ENCODE measurements at regions not wholly inside any gene's neighbourhood (a gene's known extent, or its start where the extent isn't known, plus 50 kb on each side); places are given as distances from the start of the nearest gene placed in this dataset.

- Histone ChIP-seq H3K9me3 (no peaks in the 10 kb centered on the region), H3K36me3 (replicated peaks) (no peaks in the 10 kb centered on the region), H3K4me3 (no peak overlapping the region), H3K27me3 (ENCODE audit: low read depth) (no peaks in the 10 kb centered on the region), H3K4me1 (no peaks in the 10 kb centered on the region)
- DNase-seq (ENCODE audit: low spot score in 2 of 2) = no peak
- in situ Hi-C loops (cut with MboI; ENCODE audit: low sequenced_read_pairs) = no loop called here
These were observed 1397.3 kb upstream of the TMEM132C start for GRCh38 chr12:126869644-126870043.

DNA sequence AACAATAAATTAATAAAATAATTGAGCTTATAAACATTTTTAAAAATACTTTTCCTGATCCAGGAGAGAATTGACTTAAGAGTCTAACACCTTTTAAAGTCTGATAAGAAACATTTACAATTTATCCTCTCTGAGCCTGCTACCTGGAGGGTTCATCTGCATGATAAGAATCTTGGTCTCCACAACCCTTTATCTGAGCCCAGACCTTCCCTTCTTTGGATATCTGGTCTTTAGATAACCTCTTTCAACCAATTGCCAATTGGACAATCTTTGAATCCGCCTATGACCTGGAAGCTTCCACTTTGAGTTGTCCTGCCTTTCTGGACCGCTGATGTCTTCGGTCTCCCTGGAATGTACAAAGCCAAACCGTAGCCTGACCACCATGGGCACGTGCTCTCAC is 1393.3 kb upstream of the TMEM132C start:
- in situ Hi-C loops (cut with MboI; ENCODE audit: low sequenced_read_pairs) = no loop called here
- Histone ChIP-seq H3K4me1 (no peaks in the 10 kb centered on the region), H3K4me3 (no peak overlapping the region), H3K36me3 (replicated peaks) (no peaks in the 10 kb centered on the region), H3K27me3 (ENCODE audit: low read depth) (no peaks in the 10 kb centered on the region), H3K9me3 (no peaks in the 10 kb centered on the region)
- no peak for DNase-seq (ENCODE audit: low spot score in 2 of 2)

DNA sequence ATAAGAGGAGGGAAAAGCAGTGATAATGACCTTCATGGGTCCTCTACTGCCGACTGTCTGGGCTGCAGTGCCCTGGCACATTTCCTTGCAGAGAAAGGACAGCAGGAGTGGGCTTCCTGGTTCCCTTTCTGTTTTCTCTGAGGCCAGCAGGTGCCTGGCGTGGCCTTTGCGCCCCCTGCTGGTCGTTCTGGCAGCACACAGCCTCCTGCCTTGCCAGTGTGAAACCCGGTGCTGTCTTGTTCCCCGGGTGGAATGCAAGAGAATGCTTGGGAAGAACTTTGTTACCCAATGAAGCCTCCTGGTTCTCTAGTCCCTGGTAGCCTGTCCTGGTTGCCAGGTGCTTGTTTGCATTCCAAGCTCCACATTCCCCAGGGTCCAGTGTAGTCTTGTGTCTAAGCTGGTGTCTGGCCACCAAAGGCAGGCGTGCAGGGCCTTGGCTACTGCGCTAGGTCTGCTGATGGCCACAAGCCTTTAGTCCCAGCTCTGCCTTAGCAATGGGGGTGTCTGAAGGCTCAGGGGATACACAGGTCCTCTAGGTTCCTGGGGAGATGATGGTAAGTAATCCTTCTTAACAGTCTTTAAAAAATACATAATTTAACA is 1392.4 kb upstream of the TMEM132C start:
- Histone ChIP-seq H3K4me1 (no peaks in the 10 kb centered on the region), H3K4me3 (no peak overlapping the region), H3K9me3 (no peaks in the 10 kb centered on the region), H3K36me3 (replicated peaks) (no peaks in the 10 kb centered on the region), H3K27me3 (ENCODE audit: low read depth) (no peaks in the 10 kb centered on the region)
- in situ Hi-C loops (cut with MboI; ENCODE audit: low sequenced_read_pairs) = no loop called here
- DNase-seq (ENCODE audit: low spot score in 2 of 2) = peak in 1 of 2 experiments; percentile 46

GRCh38 chr12:126879842-126880241 is 1387.1 kb upstream of the TMEM132C start:
- no peak for DNase-seq (ENCODE audit: low spot score in 2 of 2)
- H3K9me3 ChIP-seq = no peaks in the 10 kb centered on the region
- no peak overlapping the region for H3K4me3 ChIP-seq
- H3K27me3 ChIP-seq (ENCODE audit: low read depth) = no peaks in the 10 kb centered on the region
- no peaks in the 10 kb centered on the region for H3K36me3 ChIP-seq (replicated peaks)
- in situ Hi-C loops (cut with MboI; ENCODE audit: low sequenced_read_pairs) = no loop called here
- no peaks in the 10 kb centered on the region for H3K4me1 ChIP-seq

DNA sequence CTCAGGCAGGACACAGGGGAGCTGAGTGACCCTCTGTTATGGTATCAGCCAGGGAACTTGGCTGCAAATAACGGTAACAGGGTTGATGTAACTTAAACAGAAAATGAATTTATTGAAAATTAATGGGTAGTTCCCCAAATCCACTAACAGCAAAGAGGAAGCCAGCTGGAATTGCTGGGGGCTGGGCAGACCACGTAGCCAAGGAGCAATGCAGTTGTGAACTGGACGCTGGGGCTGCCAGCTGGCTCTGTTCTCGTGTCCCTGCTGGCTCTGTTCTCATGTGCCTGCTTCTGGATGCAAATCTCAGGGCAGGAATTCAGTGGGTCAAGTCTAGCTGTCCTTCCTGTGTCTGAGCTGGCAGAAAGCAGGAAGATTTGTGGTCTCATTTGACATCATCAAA is 1383.3 kb upstream of the TMEM132C start:
- H3K4me3 ChIP-seq = no peak overlapping the region
- no peak for DNase-seq (ENCODE audit: low spot score in 2 of 2)
- in situ Hi-C loops (cut with MboI; ENCODE audit: low sequenced_read_pairs) = no loop called here
- H3K9me3 ChIP-seq = no peaks in the 10 kb centered on the region
- no peaks in the 10 kb centered on the region for H3K36me3 ChIP-seq (replicated peaks)
- H3K27me3 ChIP-seq (ENCODE audit: low read depth) = no peaks in the 10 kb centered on the region
- no peaks in the 10 kb centered on the region for H3K4me1 ChIP-seq

- Histone ChIP-seq H3K27me3 (ENCODE audit: low read depth) (no peaks in the 10 kb centered on the region), H3K4me3 (no peak overlapping the region), H3K4me1 (no peaks in the 10 kb centered on the region), H3K36me3 (replicated peaks) (no peaks in the 10 kb centered on the region), H3K9me3 (no peaks in the 10 kb centered on the region)
- no peak for DNase-seq (ENCODE audit: low spot score in 2 of 2)
- in situ Hi-C loops (cut with MboI; ENCODE audit: low sequenced_read_pairs) = no loop called here
These were observed 1377.5 kb upstream of the TMEM132C start for GRCh38 chr12:126889501-126889900.

GRCh38 chr12:126890097-126890496 is 1376.9 kb upstream of the TMEM132C start:
- Histone ChIP-seq H3K27me3 (ENCODE audit: low read depth) (no peaks in the 10 kb centered on the region), H3K4me3 (no peak overlapping the region), H3K4me1 (no peaks in the 10 kb centered on the region), H3K36me3 (replicated peaks) (no peaks in the 10 kb centered on the region), H3K9me3 (no peaks in the 10 kb centered on the region)
- no peak for DNase-seq (ENCODE audit: low spot score in 2 of 2)
- in situ Hi-C loops (cut with MboI; ENCODE audit: low sequenced_read_pairs) = no loop called here

DNA sequence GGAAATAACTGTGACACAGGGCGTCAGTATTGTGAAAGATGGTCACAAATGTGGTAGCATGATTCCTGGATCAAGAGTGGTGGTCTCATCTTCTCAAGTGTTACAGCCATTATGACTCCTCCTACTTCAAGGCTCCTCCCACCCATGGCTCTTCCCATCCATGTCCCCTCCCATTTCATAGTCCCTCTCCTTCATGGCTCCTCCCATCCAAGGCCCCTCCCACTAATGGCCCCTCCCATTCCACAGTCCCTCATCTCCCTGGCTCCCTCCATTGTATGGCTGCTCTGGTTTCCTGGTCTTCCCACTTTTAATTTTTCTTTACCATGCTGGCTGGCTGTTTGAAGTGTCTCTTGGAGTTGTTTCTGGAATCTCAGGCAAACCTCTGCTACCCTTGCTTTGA is 1375.2 kb upstream of the TMEM132C start:
- in situ Hi-C loops (cut with MboI; ENCODE audit: low sequenced_read_pairs) = no loop called here
- no peaks in the 10 kb centered on the region for H3K36me3 ChIP-seq (replicated peaks)
- DNase-seq (ENCODE audit: low spot score in 2 of 2) = no peak
- H3K9me3 ChIP-seq = no peaks in the 10 kb centered on the region
- H3K4me1 ChIP-seq = no peaks in the 10 kb centered on the region
- no peaks in the 10 kb centered on the region for H3K27me3 ChIP-seq (ENCODE audit: low read depth)
- H3K4me3 ChIP-seq = no peak overlapping the region

DNA sequence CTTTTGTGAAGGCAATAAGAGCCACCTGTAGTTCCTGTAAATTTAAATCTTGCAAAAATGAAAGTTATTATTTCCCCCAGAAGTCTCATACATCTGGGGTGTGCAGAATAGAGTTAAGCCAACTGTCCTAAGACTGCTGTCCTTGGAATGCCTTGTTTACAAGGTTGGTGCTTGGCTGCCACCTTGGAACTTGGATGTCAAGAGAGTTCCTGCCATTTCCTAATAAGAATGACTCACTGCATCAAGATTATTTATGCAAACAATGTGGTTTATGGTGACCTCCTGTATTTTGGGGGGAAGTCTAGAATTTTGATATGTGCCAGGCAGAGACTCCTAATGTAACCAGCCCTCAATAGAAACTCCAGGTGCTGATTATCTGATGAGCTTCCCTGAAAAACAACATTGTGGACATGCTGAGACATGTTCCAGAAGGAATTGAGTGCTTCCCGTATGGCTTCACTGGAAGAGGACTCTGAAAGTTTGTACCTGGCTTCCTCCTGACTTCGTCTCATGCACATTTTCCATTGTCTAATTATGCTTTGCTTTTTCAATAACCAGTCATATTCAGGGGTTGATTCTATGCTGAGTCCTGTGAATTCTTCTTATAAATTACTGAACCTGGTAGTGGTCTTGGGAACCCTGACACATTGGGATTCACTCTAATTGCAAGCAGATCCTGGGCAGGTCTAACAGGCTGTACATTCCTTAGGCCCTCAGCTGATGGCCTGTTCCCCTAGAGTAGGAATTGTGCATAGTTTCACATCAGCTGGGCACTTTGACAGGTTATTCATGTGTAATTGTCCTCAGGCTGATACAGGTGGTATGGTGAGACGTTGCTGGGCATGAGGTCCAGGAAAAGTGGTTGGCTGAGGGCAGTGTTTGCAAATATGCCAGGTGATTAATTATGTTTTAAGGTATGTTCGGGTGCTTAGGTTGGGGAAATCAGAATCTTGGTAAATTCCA is 1370.7 kb upstream of the TMEM132C start:
- in situ Hi-C loops (cut with MboI; ENCODE audit: low sequenced_read_pairs) = no loop called here
- no peaks in the 10 kb centered on the region for H3K27me3 ChIP-seq (ENCODE audit: low read depth)
- no peak overlapping the region for H3K4me3 ChIP-seq
- no peaks in the 10 kb centered on the region for H3K4me1 ChIP-seq
- no peak for DNase-seq (ENCODE audit: low spot score in 2 of 2)
- no peaks in the 10 kb centered on the region for H3K36me3 ChIP-seq (replicated peaks)
- no peaks in the 10 kb centered on the region for H3K9me3 ChIP-seq

DNA sequence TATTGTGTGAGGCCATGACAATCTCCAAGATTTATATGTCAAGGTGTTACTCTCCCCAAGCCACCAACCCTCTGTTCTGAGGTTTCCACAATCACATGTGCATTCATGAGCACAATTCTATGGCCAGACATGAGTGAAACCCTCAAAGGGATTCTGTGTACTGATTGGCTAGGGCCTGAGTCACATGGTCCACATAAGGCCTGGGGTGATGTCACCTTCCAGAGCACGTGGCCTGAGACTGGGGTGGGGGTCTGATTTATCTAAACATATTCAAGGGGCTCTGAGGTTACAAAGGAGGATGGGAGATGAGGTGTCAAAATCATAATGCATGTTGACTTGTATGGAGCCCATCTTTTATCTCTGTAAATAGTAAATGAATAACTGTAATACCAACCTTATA is 1369.9 kb upstream of the TMEM132C start:
- H3K4me3 ChIP-seq = no peak overlapping the region
- no peaks in the 10 kb centered on the region for H3K4me1 ChIP-seq
- H3K27me3 ChIP-seq (ENCODE audit: low read depth) = no peaks in the 10 kb centered on the region
- DNase-seq (ENCODE audit: low spot score in 2 of 2) = no peak
- H3K36me3 ChIP-seq (replicated peaks) = no peaks in the 10 kb centered on the region
- in situ Hi-C loops (cut with MboI; ENCODE audit: low sequenced_read_pairs) = no loop called here
- H3K9me3 ChIP-seq = no peaks in the 10 kb centered on the region

GRCh38 chr12:126897778-126898177 is 1369.2 kb upstream of the TMEM132C start:
- H3K4me3 ChIP-seq = no peak overlapping the region
- DNase-seq (ENCODE audit: low spot score in 2 of 2) = no peak
- no peaks in the 10 kb centered on the region for H3K9me3 ChIP-seq
- H3K36me3 ChIP-seq (replicated peaks) = no peaks in the 10 kb centered on the region
- in situ Hi-C loops (cut with MboI; ENCODE audit: low sequenced_read_pairs) = no loop called here
- no peaks in the 10 kb centered on the region for H3K27me3 ChIP-seq (ENCODE audit: low read depth)
- no peaks in the 10 kb centered on the region for H3K4me1 ChIP-seq

- no peak for DNase-seq (ENCODE audit: low spot score in 2 of 2)
- Histone ChIP-seq H3K27me3 (ENCODE audit: low read depth) (no peaks in the 10 kb centered on the region), H3K4me3 (no peak overlapping the region), H3K4me1 (no peaks in the 10 kb centered on the region), H3K9me3 (no peaks in the 10 kb centered on the region), H3K36me3 (replicated peaks) (no peaks in the 10 kb centered on the region)
- in situ Hi-C loops (cut with MboI; ENCODE audit: low sequenced_read_pairs) = no loop called here
These were observed 1368.4 kb upstream of the TMEM132C start for GRCh38 chr12:126898562-126898961.

GRCh38 chr12:126899926-126900792 is 1366.8 kb upstream of the TMEM132C start:
- H3K36me3 ChIP-seq (replicated peaks) = no peaks in the 10 kb centered on the region
- DNase-seq (ENCODE audit: low spot score in 2 of 2) = no peak
- in situ Hi-C loops (cut with MboI; ENCODE audit: low sequenced_read_pairs) = no loop called here
- no peak overlapping the region for H3K4me3 ChIP-seq
- no peaks in the 10 kb centered on the region for H3K27me3 ChIP-seq (ENCODE audit: low read depth)
- H3K4me1 ChIP-seq = no peaks in the 10 kb centered on the region
- no peaks in the 10 kb centered on the region for H3K9me3 ChIP-seq

Data from HAP-1 (cell line).